BE2C (cell line): ENCODE measurements at regions not wholly inside any gene's neighbourhood (a gene's known extent, or its start where the extent isn't known, plus 50 kb on each side); places are given as distances from the start of the nearest gene placed in this dataset.
"Not testable (repeated sequence)": the region's sequence is repeated elsewhere in the genome, so short reads cannot be mapped to it uniquely, and the experiment has no call there.

Experiments
- DNase-seq: peaks from one replicate; pipeline ENCODE4 v3.0.0-alpha.2; 2020
- H3K27me3 ChIP-seq: fragments of 250-450 bp; sonication (Bioruptor Pico); 2 replicates; pipeline ENCODE4 v1.5.1; 2020; ENCODE audit warnings: mild to moderate bottlenecking
- H3K36me3 ChIP-seq: fragments of 250-450 bp; sonication (Bioruptor Pico); 2 replicates; pipeline ENCODE4 v1.5.1; 2020; ENCODE audit warnings: mild to moderate bottlenecking
- H3K4me1 ChIP-seq: fragments of 250-450 bp; sonication (Bioruptor Pico); 2 replicates; pipeline ENCODE4 v1.5.1; 2020
- H3K4me3 ChIP-seq: 2 replicates; pipeline ENCODE4 v1.5.1; 2011; ENCODE audit warnings: low read depth, low read length
- H3K9me3 ChIP-seq: fragments of 250-450 bp; sonication (Bioruptor Pico); 2 replicates; pipeline ENCODE4 v1.5.1; 2020
- TF ChIP-seq, protein P1 (sequence below): IDR thresholded peaks from 2 replicates; pipeline ENCODE4 v1.5.1; 2012; ENCODE audit warnings: mild to moderate bottlenecking, low read depth, low read length

DNA sequence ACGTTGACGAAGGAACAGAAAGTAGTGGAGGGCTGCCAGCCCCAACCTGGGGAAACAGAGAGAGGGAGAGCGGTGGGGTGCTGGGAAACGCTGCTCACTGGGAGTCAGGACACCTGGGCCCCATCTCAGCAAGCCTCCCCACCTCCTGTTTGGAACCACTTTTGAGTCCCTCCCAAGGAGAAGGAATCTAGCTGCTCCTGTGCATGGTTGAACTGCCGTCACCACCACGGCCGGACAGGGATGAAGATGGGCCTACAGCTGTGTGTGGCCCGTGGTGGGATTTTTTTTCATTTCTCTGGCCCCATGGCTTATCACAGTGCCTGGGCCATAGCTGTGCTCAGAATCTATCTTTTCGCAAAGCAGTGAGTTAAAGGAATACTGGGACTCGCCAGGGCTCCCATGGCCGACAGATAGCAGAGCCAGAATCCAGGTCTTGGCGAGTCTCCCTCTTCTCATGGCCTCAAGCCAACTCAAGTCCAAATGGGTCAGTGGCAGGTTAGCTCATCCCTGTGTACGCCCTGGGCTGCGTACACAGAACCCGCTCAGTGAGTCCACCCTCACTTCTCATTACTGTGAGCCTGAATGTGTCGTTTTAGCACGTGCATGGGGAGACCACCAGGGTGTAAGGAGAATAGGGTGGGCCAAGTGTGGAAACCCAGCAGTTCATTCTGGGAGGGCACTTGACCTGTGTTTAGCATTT lies 271.2 kb downstream of the FAM43A start:
- Histone ChIP-seq H3K9me3 (no peaks in the 10 kb centered on the region), H3K36me3 (no peaks in the 10 kb centered on the region), H3K27me3 (no peaks in the 10 kb centered on the region), H3K4me3 (no peak overlapping the region), H3K4me1 (peaks cover 15% of the 10 kb centered on the region)
- no peak for DNase-seq
- TF ChIP-seq, protein P1, sequence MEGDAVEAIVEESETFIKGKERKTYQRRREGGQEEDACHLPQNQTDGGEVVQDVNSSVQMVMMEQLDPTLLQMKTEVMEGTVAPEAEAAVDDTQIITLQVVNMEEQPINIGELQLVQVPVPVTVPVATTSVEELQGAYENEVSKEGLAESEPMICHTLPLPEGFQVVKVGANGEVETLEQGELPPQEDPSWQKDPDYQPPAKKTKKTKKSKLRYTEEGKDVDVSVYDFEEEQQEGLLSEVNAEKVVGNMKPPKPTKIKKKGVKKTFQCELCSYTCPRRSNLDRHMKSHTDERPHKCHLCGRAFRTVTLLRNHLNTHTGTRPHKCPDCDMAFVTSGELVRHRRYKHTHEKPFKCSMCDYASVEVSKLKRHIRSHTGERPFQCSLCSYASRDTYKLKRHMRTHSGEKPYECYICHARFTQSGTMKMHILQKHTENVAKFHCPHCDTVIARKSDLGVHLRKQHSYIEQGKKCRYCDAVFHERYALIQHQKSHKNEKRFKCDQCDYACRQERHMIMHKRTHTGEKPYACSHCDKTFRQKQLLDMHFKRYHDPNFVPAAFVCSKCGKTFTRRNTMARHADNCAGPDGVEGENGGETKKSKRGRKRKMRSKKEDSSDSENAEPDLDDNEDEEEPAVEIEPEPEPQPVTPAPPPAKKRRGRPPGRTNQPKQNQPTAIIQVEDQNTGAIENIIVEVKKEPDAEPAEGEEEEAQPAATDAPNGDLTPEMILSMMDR: no peak

DNA sequence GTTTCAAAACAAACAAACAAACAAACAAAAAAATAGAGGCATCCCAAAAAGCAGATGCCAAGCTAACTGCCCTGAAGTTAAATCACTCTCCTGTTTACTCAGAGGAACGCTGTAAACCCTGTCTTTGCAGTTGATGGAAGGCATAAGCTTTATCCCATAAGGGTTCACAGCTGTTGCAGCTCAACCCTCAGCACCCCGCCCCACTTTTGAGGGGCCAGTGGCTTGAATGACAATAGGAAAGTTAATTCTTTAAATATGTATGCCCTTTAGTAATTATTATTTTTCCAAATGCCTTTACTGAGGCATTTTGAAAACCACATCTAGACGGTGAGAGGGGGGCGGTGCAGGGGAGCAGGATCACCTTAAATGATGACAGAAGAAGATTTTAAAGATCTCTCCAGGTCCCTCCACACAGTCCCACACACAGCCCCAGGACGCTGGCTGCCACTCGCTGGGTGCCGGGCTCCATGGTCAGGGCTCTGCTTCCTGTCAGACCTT lies 272.1 kb downstream of the FAM43A start:
- H3K4me1 ChIP-seq: peaks cover 8% of the 10 kb centered on the region
- no peak for DNase-seq
- H3K4me3 ChIP-seq: no peak overlapping the region
- no peaks in the 10 kb centered on the region for H3K9me3 ChIP-seq
- TF ChIP-seq, protein P1: no peak
- H3K27me3 ChIP-seq: no peaks in the 10 kb centered on the region
- no peaks in the 10 kb centered on the region for H3K36me3 ChIP-seq

DNA sequence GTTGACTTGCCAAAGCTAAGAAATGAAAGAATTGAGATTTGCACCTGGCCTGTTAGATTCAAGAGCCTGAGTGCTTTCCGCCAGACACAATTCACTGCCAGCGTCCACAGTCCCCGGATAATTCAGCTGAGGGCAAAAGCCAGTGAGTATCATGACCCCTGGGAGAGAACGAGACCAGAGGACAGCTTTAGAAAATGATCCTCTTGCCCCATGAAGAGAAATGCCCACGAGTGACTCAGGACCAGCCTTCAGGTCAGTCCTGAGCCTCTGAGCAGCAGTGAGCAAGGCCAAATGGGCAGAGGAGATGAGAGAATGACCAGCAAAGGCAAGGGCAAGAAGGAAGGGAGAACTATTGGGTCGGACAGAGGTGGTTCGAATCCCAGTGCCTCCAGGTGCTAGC lies 273.5 kb downstream of the FAM43A start:
- TF ChIP-seq, protein P1: no peak

DNA sequence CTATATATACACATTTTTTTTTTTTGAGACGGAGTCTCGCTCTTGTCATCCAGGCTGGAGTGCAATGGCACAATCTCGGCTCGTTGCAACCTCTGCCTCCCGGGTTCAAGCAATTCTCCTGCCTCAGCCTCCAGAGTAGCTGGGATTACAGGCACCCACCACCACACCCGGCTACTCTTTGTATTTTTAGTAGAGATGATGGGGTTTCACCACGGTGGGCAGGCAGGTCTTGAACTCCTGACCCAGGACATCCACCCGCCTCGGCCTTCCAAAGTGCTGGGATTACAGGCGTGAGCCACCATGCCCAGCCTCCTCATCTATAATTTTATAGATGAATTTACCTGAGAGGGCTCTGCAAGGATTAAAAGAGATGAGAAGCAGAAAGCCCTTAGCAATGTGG lies 274.0 kb downstream of the FAM43A start:
- H3K27me3 ChIP-seq, H3K9me3 ChIP-seq, H3K36me3 ChIP-seq, H3K4me1 ChIP-seq, H3K4me3 ChIP-seq, DNase-seq: not testable (repeated sequence)

More for the DNA sequence above, 273.5 kb downstream of the FAM43A start:
- no peak for DNase-seq
- no peaks in the 10 kb centered on the region for H3K36me3 ChIP-seq
- no peak overlapping the region for H3K4me3 ChIP-seq
- H3K9me3 ChIP-seq: no peaks in the 10 kb centered on the region
- H3K27me3 ChIP-seq: no peaks in the 10 kb centered on the region
- H3K4me1 ChIP-seq: no peaks in the 10 kb centered on the region

DNA sequence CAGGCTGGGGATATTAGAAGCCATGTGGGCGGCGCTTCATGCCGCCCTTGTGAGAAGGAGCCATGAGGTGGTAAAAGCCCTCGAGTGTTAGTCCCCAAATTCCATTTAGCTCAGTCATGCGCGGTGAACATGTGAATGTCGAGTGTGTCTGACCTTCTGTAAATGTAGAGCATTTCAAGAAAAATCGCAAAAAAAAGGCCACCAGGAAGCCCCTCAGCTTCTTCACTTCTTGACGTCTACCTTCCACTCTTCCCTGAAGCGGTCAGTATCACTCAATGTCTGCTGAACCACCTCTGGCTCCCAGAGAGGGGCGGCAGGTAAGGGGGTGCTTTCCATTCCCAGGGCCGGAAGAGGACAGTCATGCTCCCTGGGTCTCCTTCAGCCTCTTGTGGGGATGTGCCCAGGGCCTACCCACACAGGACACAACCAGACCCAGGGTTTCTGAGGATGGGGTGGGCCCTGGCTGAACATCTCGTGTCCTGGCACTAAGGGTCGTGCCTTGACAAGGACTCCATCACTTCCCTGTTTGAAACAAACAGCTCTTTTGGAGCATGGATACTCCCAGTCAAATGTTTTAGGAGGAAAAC lies 274.9 kb downstream of the FAM43A start:
- TF ChIP-seq, protein P1: no peak
- no peaks in the 10 kb centered on the region for H3K27me3 ChIP-seq

DNA sequence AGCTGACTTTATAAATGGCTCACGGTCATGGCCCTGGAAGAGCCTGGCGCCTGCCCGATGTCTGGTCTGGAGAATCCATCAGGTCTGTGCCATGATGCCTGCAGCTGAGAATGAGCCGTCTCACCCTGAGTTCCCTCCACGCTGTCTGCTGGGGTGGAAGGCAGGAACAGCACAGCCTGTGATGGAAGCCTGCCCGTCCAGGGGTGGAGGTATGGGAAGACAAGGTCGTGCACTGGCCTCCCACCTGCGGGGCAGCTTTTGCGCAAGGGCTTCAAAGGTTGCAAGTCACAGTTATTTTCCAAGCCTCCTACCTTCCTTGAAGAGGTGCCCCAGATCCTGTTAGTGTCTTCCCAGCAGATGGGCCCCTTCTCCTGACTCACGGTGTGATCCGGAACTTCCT lies 275.5 kb downstream of the FAM43A start:
- Histone ChIP-seq H3K4me1 (no peaks in the 10 kb centered on the region), H3K27me3 (no peaks in the 10 kb centered on the region)
- TF ChIP-seq, protein P1: no peak

More for the DNA sequence above, 274.9 kb downstream of the FAM43A start:
- no peaks in the 10 kb centered on the region for H3K9me3 ChIP-seq
- H3K4me3 ChIP-seq: no peak overlapping the region
- no peaks in the 10 kb centered on the region for H3K36me3 ChIP-seq
- H3K4me1 ChIP-seq: no peaks in the 10 kb centered on the region
- no peak for DNase-seq

More for the DNA sequence above, 275.5 kb downstream of the FAM43A start:
- Histone ChIP-seq H3K36me3 (no peaks in the 10 kb centered on the region), H3K9me3 (no peaks in the 10 kb centered on the region), H3K4me3 (no peak overlapping the region)
- no peak for DNase-seq
